HepG2 (cell line): ENCODE measurements at regions not wholly inside any gene's neighbourhood (a gene's known extent, or its start where the extent isn't known, plus 50 kb on each side); places are given as distances from the start of the nearest gene placed in this dataset.
A peak's percentile ranks its signal among the peaks of the same experiment; 100 is the strongest.

Source experiments
- AFF4 ChIP-seq: sonication (generic); formaldehyde crosslinking; IDR thresholded peaks from 2 replicates; pipeline ENCODE4 v1.4.0; 2020; ENCODE audit warnings: missing genetic modification reagents
- AKNA ChIP-seq: sonication (generic); formaldehyde crosslinking; IDR thresholded peaks from 2 replicates; pipeline ENCODE4 v1.4.0; 2020; ENCODE audit warnings: missing genetic modification reagents, borderline replicate concordance
- BATF2 ChIP-seq: sonication (generic); formaldehyde crosslinking; IDR thresholded peaks from 2 replicates; pipeline ENCODE4 v1.8.0; 2022; ENCODE audit warnings: mild to moderate bottlenecking, missing genetic modification reagents, moderate library complexity
- DNMT1 ChIP-seq: sonication (generic); formaldehyde crosslinking; IDR thresholded peaks from 2 replicates; pipeline ENCODE4 v1.5.1; 2020; ENCODE audit warnings: mild to moderate bottlenecking, missing genetic modification reagents
- HINFP ChIP-seq: sonication (generic); formaldehyde crosslinking; IDR thresholded peaks from 2 replicates; pipeline ENCODE4 v1.4.0; 2020; ENCODE audit warnings: low read depth, mild to moderate bottlenecking, missing genetic modification reagents
- KAT8 ChIP-seq: IDR thresholded peaks from 2 replicates; pipeline ENCODE4 v1.6.1; 2016; ENCODE audit warnings: missing genetic modification reagents, missing compliant biosample characterization
- MIER2 ChIP-seq: IDR thresholded peaks from 2 replicates; pipeline ENCODE4 v1.6.1; 2016; ENCODE audit warnings: missing biosample characterization, missing genetic modification reagents
- PBX2 ChIP-seq: IDR thresholded peaks from 2 replicates; pipeline ENCODE4 v1.6.1; 2016; ENCODE audit warnings: control low read depth
- ZFP62 ChIP-seq: sonication (generic); formaldehyde crosslinking; IDR thresholded peaks from 2 replicates; pipeline ENCODE4 v1.4.0; 2020; ENCODE audit warnings: missing genetic modification reagents
- ZNF10 ChIP-seq: sonication (generic); formaldehyde crosslinking; IDR thresholded peaks from 2 replicates; pipeline ENCODE4 v1.4.0; 2020; ENCODE audit warnings: mild to moderate bottlenecking, low read depth, missing genetic modification reagents, borderline replicate concordance
- ZNF138 ChIP-seq: sonication (generic); formaldehyde crosslinking; IDR thresholded peaks from 2 replicates; pipeline ENCODE4 v1.5.0; 2020; ENCODE audit warnings: mild to moderate bottlenecking, low read depth, missing genetic modification reagents
- ZNF331 ChIP-seq: sonication (generic); formaldehyde crosslinking; IDR thresholded peaks from 2 replicates; pipeline ENCODE4 v1.4.0; 2020; ENCODE audit warnings: missing genetic modification reagents
- ZNF468 ChIP-seq: sonication (generic); formaldehyde crosslinking; IDR thresholded peaks from 2 replicates; pipeline ENCODE4 v1.8.0; 2022; ENCODE audit warnings: mild to moderate bottlenecking, moderate library complexity, missing genetic modification reagents
- ZNF777 ChIP-seq: sonication (generic); formaldehyde crosslinking; IDR thresholded peaks from 2 replicates; pipeline ENCODE4 v1.4.0; 2020; ENCODE audit warnings: missing genetic modification reagents

- TF ChIP-seq BATF2 (no peak), KAT8 (peak; percentile 50; the same call in 1 of the 2 replicates), AKNA (CRISPR knock-in tag) (no peak), ZNF10 (CRISPR knock-in tag) (no peak), HINFP (CRISPR knock-in tag) (no peak), ZNF777 (CRISPR knock-in tag) (no peak), ZNF138 (CRISPR knock-in tag) (no peak), MIER2 (CRISPR knock-in tag) (0 out of 2 replicates have a peak, but pooled peaks have one; percentile 19), ZNF331 (CRISPR knock-in tag) (peak; percentile 52; the same call in 1 of the 2 replicates), ZFP62 (CRISPR knock-in tag) (no peak), ZNF468 (CRISPR knock-in tag) (no peak), PBX2 (no peak), AFF4 (no peak), DNMT1 (CRISPR knock-in tag) (no peak)
Measured at GRCh38 chr1:211885747-211886522, 55.4 kb upstream of the LPGAT1 start (continued).
